Tibial artery (tissue), 4 donors: ENCODE measurements at regions not wholly inside any gene's neighbourhood (a gene's known extent, or its start where the extent isn't known, plus 50 kb on each side); places are given as distances from the start of the nearest gene placed in this dataset.
A peak's percentile ranks its signal among the peaks of the same experiment; 100 is the strongest.

Experiments
- DNase-seq, 2 donors: peaks; one replicate each; pipeline ENCODE4 v3.0.0-alpha.2; 2019
- H3K27ac ChIP-seq, 2 donors: fragments of 200-600 bp; sonication (generic) in 1 of 2; 1 replicate in 1 of 2; 2 replicates in 1 of 2; pipeline ENCODE4 v1.5.1; 2018 to 2019; ENCODE audit warnings: mild to moderate bottlenecking in 1 of 2
- H3K27me3 ChIP-seq, 2 donors: fragments of 200-600 bp; sonication (generic) in 1 of 2; one replicate each; pipeline versions ENCODE4 v1.5.1 to v1.6.0; 2016 to 2019
- H3K36me3 ChIP-seq, 3 donors: fragments of 200-600 bp; sonication (generic) in 2 of 3; one replicate each; pipeline ENCODE4 v1.5.1; 2016 to 2019; ENCODE audit warnings: mild to moderate bottlenecking in 2 of 3
- H3K4me1 ChIP-seq, 4 donors: fragments of 200-600 bp; sonication (generic) in 2 of 4; 1 replicate in 3 of 4; 2 replicates in 1 of 4; pipeline ENCODE4 v1.5.1; 2016 to 2019
- H3K4me3 ChIP-seq, 2 donors: fragments of 200-600 bp; sonication (generic) in 1 of 2; 1 replicate in 1 of 2; 2 replicates in 1 of 2; pipeline ENCODE4 v1.5.1; 2018 to 2019; ENCODE audit warnings: mild to moderate bottlenecking in 2 of 2
- H3K9me3 ChIP-seq, 3 donors: fragments of 200-600 bp; sonication (generic) in 1 of 3; one replicate each; pipeline ENCODE4 v1.5.1; 2016 to 2019
- intact Hi-C: fragments of 100-400 bp; cut with DNase I; formaldehyde crosslinking; loops from one replicate; pipeline ENCODE4 v1.15.0; 2023; ENCODE audit warnings: low total_unique reads
- TF ChIP-seq, protein P1 (sequence below), 2 experiments: fragments of 200-600 bp in 1 of 2; fragments of 450-650 bp in 1 of 2; IDR thresholded peaks; one replicate each; pipeline ENCODE4 v1.5.1; 2017 to 2019; ENCODE audit warnings: antibody characterized with exemption in 2 of 2, mild to moderate bottlenecking in 1 of 2, moderate library complexity in 1 of 2

DNA sequence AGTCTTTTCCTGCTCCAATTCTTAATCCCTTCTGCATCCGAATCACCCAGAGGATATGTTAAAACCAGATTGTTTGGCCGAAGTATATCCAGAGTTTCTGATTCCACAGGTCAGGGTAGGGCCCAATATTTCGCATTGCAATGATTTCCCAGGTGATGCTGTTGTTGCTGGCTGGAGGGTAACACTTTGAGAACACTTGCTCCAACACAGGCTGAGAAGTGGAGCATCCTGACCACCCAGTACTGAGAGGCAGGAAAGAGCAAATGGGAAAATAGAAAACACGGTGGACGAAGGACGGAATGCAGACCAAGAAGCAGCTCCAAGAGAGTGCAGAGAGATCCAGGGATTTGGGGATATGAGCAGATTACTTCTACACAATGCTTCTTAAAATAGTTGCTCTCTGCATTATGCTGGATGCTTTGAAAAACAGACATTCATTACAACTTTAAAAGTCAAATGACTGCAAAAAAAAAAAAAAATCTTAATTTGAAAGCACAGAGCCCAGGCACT is 362.2 kb upstream of the SLC14A2 start:
- TF ChIP-seq, protein P1, sequence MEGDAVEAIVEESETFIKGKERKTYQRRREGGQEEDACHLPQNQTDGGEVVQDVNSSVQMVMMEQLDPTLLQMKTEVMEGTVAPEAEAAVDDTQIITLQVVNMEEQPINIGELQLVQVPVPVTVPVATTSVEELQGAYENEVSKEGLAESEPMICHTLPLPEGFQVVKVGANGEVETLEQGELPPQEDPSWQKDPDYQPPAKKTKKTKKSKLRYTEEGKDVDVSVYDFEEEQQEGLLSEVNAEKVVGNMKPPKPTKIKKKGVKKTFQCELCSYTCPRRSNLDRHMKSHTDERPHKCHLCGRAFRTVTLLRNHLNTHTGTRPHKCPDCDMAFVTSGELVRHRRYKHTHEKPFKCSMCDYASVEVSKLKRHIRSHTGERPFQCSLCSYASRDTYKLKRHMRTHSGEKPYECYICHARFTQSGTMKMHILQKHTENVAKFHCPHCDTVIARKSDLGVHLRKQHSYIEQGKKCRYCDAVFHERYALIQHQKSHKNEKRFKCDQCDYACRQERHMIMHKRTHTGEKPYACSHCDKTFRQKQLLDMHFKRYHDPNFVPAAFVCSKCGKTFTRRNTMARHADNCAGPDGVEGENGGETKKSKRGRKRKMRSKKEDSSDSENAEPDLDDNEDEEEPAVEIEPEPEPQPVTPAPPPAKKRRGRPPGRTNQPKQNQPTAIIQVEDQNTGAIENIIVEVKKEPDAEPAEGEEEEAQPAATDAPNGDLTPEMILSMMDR (IDR thresholded peaks at IDR 0.05), result no peak
- Histone ChIP-seq H3K4me1 (peaks cover 0 to 67% (median 39%) of the 10 kb centered on the region in 4 donors), H3K36me3 (no peaks in the 10 kb centered on the region), H3K9me3 (no peaks in the 10 kb centered on the region), H3K4me3 (no peak overlapping the region), H3K27me3 (no peaks in the 10 kb centered on the region), H3K27ac (peak overlapping the region in 1 of 2 donors; percentile 55)
- DNase-seq, result no peak
- intact Hi-C loops, result no loop called here

DNA sequence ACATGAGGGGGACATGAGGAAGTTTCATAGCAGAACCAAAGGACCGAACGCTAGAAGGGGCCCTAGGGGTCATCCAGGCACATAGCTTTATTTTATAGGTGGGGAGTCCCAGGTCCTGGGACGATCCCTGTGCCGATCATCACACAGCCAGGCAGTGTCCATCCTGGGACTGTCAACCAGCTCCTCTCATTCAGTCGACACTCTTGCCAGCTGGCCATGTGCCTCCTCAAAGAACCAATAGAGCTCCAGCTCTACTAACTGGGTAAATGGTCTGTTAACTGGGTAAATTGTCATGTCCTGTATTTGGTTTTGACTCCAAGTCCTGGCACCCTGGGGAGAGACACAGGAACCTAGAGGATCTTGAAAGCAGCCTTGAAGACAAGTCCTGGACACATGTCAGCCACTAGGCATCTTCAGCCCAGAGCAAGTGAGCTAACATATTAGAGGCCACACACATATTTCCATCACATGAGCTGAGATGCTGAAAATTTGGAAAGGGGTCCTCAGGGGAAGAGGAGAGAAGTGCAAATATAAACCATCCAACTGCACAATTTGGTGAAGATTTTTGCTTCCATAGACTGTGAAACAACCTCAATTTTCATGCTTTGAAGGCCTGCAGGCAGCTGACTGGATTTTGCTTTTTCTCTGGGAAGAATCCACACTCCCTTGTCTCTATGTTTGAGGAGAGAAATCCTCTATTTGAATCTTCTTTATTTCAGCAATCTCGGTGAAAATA is 361.1 kb upstream of the SLC14A2 start:
- Histone ChIP-seq H3K4me3 (no peak overlapping the region), H3K36me3 (no peaks in the 10 kb centered on the region), H3K4me1 (peaks cover 0 to 57% (median 29%) of the 10 kb centered on the region in 4 donors), H3K27ac (peak overlapping the region; percentile 52 to 55), H3K27me3 (no peaks in the 10 kb centered on the region), H3K9me3 (no peaks in the 10 kb centered on the region)
- TF ChIP-seq, protein P1 (IDR thresholded peaks at IDR 0.05), result no peak
- intact Hi-C loops, result no loop called here
- DNase-seq, result no peak

DNA sequence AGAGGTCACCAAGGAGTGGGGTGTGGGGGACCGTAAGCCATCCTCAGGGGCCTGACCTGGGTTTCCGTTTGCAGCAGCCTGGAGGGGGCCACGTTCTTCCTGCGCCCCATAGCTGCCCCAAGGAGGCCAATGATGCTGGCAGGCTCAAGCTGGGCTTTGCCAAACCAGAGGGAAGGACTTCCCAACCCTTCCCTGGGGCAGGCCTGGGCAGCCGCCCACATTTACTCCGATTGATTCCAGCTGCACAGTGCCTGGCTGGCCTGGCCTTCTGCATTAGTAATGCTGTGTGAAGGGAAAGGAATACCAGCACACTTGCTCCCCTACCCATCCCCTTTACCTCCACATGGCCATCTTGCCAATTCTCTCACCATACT is 360.6 kb upstream of the SLC14A2 start:
- Histone ChIP-seq H3K9me3 (no peaks in the 10 kb centered on the region), H3K27ac (peak overlapping the region; percentile 52 to 55), H3K4me1 (peaks cover 0 to 51% (median 24%) of the 10 kb centered on the region in 4 donors), H3K36me3 (no peaks in the 10 kb centered on the region), H3K27me3 (no peaks in the 10 kb centered on the region), H3K4me3 (no peak overlapping the region)
- intact Hi-C loops, result no loop called here
- DNase-seq, result peak; percentile 53 to 84
- TF ChIP-seq, protein P1 (IDR thresholded peaks at IDR 0.05), result no peak

DNA sequence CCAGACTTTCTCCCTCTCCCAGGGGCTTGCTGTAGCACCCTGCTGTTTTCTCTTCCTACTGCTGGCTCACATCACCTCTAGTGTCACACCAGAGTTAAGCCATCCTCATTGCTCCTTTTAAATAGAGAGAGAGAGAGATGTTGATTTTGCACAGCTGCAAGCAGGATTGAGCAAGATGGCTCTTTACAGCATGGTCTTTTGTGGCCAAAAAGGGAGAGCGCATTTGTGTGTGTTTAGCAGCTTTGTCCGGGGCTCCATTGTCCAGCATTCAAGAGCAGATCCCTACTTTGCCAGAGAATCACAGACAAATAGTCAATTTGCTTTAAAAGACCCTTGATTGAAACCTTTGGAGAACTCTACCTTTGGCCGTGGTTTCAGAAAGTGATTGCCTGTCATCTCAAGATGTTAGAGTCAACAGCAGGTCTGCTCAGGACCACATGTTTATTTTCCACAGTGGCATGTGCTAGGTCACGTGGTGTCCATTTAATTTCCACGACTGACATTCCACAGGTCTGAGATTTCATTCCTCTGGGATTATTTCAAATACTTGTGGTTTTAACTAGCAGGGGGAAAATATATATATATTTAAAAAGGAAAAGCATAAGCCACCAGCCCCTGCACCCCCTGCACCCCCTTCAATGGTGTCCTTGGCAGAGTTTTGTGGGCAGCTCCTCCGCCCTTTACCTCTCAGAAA is 359.9 kb upstream of the SLC14A2 start:
- no peak for DNase-seq
- TF ChIP-seq, protein P1 (IDR thresholded peaks at IDR 0.05), result no peak
- H3K4me3 ChIP-seq, result no peak overlapping the region
- H3K27ac ChIP-seq, result peak overlapping the region; percentile 52 to 55
- H3K4me1 ChIP-seq, result peaks cover 0 to 45% (median 21%) of the 10 kb centered on the region in 4 donors
- no peaks in the 10 kb centered on the region for H3K27me3 ChIP-seq
- H3K9me3 ChIP-seq, result no peaks in the 10 kb centered on the region
- no peaks in the 10 kb centered on the region for H3K36me3 ChIP-seq
- intact Hi-C loops, result no loop called here

DNA sequence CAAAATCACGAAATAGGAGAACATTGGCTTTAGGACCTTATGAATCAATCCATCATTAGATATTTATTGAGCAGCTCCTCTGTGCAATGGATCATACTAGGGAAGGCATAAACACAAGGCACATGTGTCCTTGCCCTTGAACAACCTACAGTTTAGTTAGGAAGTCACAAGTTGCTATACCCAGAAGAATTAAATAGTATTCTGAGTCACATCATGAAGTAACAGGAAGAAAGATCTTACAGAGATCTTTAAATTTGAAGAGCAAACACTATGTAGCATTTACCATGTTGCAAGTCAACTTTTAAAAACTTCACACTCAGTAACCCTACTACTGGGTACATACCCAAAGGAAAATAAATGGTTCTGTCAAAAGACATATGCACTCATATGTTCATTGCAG is 355.2 kb upstream of the SLC14A2 start:
- Histone ChIP-seq H3K27ac (no peak overlapping the region), H3K4me3 (no peak overlapping the region), H3K9me3 (no peaks in the 10 kb centered on the region), H3K36me3 (no peaks in the 10 kb centered on the region), H3K27me3 (no peaks in the 10 kb centered on the region), H3K4me1 (peaks cover 0 to 17% (median 10%) of the 10 kb centered on the region in 4 donors)
- intact Hi-C loops, result no loop called here
- DNase-seq, result no peak
- TF ChIP-seq, protein P1 (IDR thresholded peaks at IDR 0.05), result no peak
